Endothelial cell of umbilical vein (primary cell): ENCODE measurements at regions not wholly inside any gene's neighbourhood (a gene's known extent, or its start where the extent isn't known, plus 50 kb on each side); places are given as distances from the start of the nearest gene placed in this dataset.

Experiments used
- BruUV-seq: library from RNA; stranded (reverse); fragments of 400-500 nt; replicated peaks from 2 replicates; lab custom pipeline; 2021; lab: Mats Ljungman, UMichigan
- CTCF ChIA-PET: fragments of 300-600, 350-600 bp; sonication (Branson Sonifier 250); formaldehyde crosslinking; loops from one replicate; lab custom pipeline; 2021; ENCODE audit warnings: antibody characterized with exemption, inconsistent platforms; lab: Charles Lee
- POLR2A ChIA-PET: fragments of 300-600, 350-600 bp; sonication (Branson Sonifier 250); formaldehyde crosslinking; loops from one replicate; lab custom pipeline; 2021; ENCODE audit warnings: antibody characterized with exemption, inconsistent platforms; lab: Charles Lee
- DNase-seq: peaks from one replicate; pipeline ENCODE4 v3.0.0-alpha.2; 2011; ENCODE audit warnings: low read depth, low spot score
- FAIRE-seq: peaks from 2 replicates; lab custom pipeline; 2011; peaks lifted over from hg19 to GRCh38; lab: Jason Lieb, UNC
- H2AFZ ChIP-seq: 2 replicates; pipeline ENCODE4 v1.6.0; 2012; ENCODE audit warnings: low read depth, low read length, control low read depth, inconsistent platforms
- H3K27ac ChIP-seq: 2 replicates; pipeline ENCODE4 v1.5.1; 2011; ENCODE audit warnings: low read depth, mild to moderate bottlenecking, control low read depth, low read length, moderate library complexity; ENCODE audit not compliant: insufficient read depth
- H3K27me3 ChIP-seq, 2 experiments: 2 replicates each; pipeline versions ENCODE4 v1.6.0 to v1.6.1; 2011; ENCODE audit warnings: low read length in 2 of 2, mixed read lengths in 1 of 2; ENCODE audit not compliant: control insufficient read depth in 2 of 2, insufficient read depth in 2 of 2
- H3K36me3 ChIP-seq, 2 experiments: 2 replicates in 1 of 2; 3 replicates in 1 of 2; pipeline ENCODE4 v1.5.1; 2011; ENCODE audit warnings: low read length in 2 of 2, mild to moderate bottlenecking in 1 of 2, moderate library complexity in 1 of 2; ENCODE audit not compliant: control insufficient read depth in 2 of 2, insufficient read depth in 2 of 2; ENCODE audit errors: extremely low read depth in 1 of 2
- H3K4me1 ChIP-seq: 3 replicates; pipeline ENCODE4 v1.5.1; 2011; ENCODE audit warnings: mild to moderate bottlenecking, low read length; ENCODE audit not compliant: control insufficient read depth, insufficient read depth; ENCODE audit errors: extremely low read depth
- H3K4me2 ChIP-seq: 2 replicates; pipeline ENCODE4 v1.6.1; 2011; ENCODE audit warnings: low read length, control low read depth, mixed read lengths; ENCODE audit not compliant: insufficient read depth
- H3K4me3 ChIP-seq, 3 experiments: fragments of 200-600 bp in 1 of 3; sonication (generic), shearing (Covaris generic) in 1 of 3; replicated peaks in 1 of 3; 2 replicates each; pipeline ENCODE4 v1.5.1; 2011 to 2016; ENCODE audit warnings: control low read depth in 3 of 3, low read length in 3 of 3, mild to moderate bottlenecking in 2 of 3, inconsistent platforms in 1 of 3, low read depth in 1 of 3, moderate library complexity in 1 of 3; ENCODE audit not compliant: insufficient read depth in 1 of 3
- H3K79me2 ChIP-seq: 2 replicates; pipeline ENCODE4 v1.6.0; 2012; ENCODE audit warnings: low read length, inconsistent platforms; ENCODE audit not compliant: control insufficient read depth, insufficient read depth
- H3K9ac ChIP-seq: replicated peaks from 2 replicates; pipeline ENCODE3; 2011; ENCODE audit warnings: low read length, control low read depth; ENCODE audit not compliant: insufficient read depth; ENCODE audit errors: extremely low read depth
- H3K9me1 ChIP-seq: replicated peaks from 3 replicates; pipeline ENCODE4 v1.6.0; 2011; ENCODE audit warnings: mild to moderate bottlenecking, low read length; ENCODE audit not compliant: control insufficient read depth, insufficient read depth; ENCODE audit errors: extremely low read depth
- H3K9me3 ChIP-seq: replicated peaks from 2 replicates; pipeline ENCODE4 v1.5.1; 2012; ENCODE audit warnings: low read length, inconsistent platforms; ENCODE audit not compliant: control insufficient read depth, insufficient read depth
- H4K20me1 ChIP-seq: replicated peaks from 2 replicates; pipeline ENCODE3; 2011; ENCODE audit warnings: mild to moderate bottlenecking, low read length; ENCODE audit not compliant: control insufficient read depth, insufficient read depth; ENCODE audit errors: extremely low read depth
- EZH2 ChIP-seq: IDR thresholded peaks from 2 replicates; pipeline ENCODE4 v1.6.1; 2012; ENCODE audit warnings: borderline replicate concordance, low read depth, mild to moderate bottlenecking, moderate library complexity, low read length, inconsistent platforms; ENCODE audit not compliant: severe bottlenecking
- FOS ChIP-seq: IDR thresholded peaks from 2 replicates; pipeline ENCODE4 v1.6.1; 2011; ENCODE audit warnings: mild to moderate bottlenecking, low read length, moderate library complexity, borderline replicate concordance; ENCODE audit not compliant: insufficient read depth
- GATA2 ChIP-seq: IDR thresholded peaks from 2 replicates; pipeline ENCODE4 v1.7.0; 2011; ENCODE audit warnings: low read depth, mild to moderate bottlenecking, moderate library complexity, mixed read lengths, low read length; ENCODE audit not compliant: insufficient read length, insufficient read depth
- JUN ChIP-seq: IDR thresholded peaks from 2 replicates; pipeline ENCODE4 v1.6.1; 2011; ENCODE audit warnings: borderline replicate concordance, low read depth; ENCODE audit not compliant: insufficient read length, insufficient read depth
- MYC ChIP-seq: IDR thresholded peaks from one replicate; pipeline ENCODE4 v1.6.1; 2011; ENCODE audit warnings: mild to moderate bottlenecking, low read depth, low read length
- POLR2A ChIP-seq: IDR thresholded peaks from 2 replicates; pipeline ENCODE4 v1.6.1; 2012; ENCODE audit warnings: low read depth, mild to moderate bottlenecking, control low read depth, low read length
- POLR2AphosphoS5 ChIP-seq: IDR thresholded peaks from 2 replicates; pipeline ENCODE4 v1.6.1; 2012; ENCODE audit warnings: low read depth, mild to moderate bottlenecking, control low read depth, low read length, moderate library complexity; ENCODE audit not compliant: insufficient read depth
- dilution Hi-C: fragments of 300-500 bp; cut with MboI; formaldehyde crosslinking; loops from one replicate; pipeline ENCODE4 v1.15.0; 2019; ENCODE audit warnings: low sequenced_read_pairs; ENCODE audit not compliant: extremely low pct_ligation_motif_present
- intact Hi-C: fragments of 100-400 bp; cut with micrococcal nuclease; formaldehyde crosslinking; loops from one replicate; pipeline ENCODE4 v1.10.0; 2022
- TF ChIP-seq, protein P1 (sequence below): IDR thresholded peaks from 2 replicates; pipeline ENCODE4 v1.6.1; 2011; ENCODE audit not compliant: insufficient read depth, insufficient read length
- TF ChIP-seq, protein P2 (sequence below), 2 donors: IDR thresholded peaks; 1 replicate in 1 of 2; 2 replicates in 1 of 2; pipeline ENCODE4 v1.5.1; 2011; ENCODE audit warnings: low read length in 2 of 2, mild to moderate bottlenecking in 2 of 2, moderate library complexity in 2 of 2, control low read depth in 1 of 2, inconsistent platforms in 1 of 2, low read depth in 1 of 2; ENCODE audit not compliant: insufficient read depth in 1 of 2; ENCODE audit errors: extremely low read depth in 1 of 2

DNA sequence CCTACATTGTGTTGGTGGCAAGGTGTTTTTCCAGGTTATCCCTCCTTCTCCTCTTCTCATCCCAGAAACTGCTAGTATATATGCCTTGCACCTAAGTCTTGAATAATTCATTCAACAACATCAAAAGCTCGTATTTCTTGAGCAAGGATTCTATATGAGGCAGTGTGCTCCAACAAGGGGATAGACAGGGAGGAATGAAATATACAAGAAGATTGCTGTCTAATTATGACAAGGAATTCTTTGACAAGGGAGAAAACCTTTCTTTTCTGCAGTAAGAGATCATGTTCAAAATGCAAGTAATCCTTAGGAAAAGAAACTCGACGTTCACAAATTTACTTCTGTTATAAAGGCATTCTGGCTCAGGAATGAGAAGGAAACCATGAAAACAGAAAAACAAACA, 788.6 kb downstream of the TDRD15 start:
- intact Hi-C loops: no loop called here
- no peak for FAIRE-seq
- TF ChIP-seq, protein P1, sequence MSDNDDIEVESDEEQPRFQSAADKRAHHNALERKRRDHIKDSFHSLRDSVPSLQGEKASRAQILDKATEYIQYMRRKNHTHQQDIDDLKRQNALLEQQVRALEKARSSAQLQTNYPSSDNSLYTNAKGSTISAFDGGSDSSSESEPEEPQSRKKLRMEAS: no peak
- TF ChIP-seq, protein P2, sequence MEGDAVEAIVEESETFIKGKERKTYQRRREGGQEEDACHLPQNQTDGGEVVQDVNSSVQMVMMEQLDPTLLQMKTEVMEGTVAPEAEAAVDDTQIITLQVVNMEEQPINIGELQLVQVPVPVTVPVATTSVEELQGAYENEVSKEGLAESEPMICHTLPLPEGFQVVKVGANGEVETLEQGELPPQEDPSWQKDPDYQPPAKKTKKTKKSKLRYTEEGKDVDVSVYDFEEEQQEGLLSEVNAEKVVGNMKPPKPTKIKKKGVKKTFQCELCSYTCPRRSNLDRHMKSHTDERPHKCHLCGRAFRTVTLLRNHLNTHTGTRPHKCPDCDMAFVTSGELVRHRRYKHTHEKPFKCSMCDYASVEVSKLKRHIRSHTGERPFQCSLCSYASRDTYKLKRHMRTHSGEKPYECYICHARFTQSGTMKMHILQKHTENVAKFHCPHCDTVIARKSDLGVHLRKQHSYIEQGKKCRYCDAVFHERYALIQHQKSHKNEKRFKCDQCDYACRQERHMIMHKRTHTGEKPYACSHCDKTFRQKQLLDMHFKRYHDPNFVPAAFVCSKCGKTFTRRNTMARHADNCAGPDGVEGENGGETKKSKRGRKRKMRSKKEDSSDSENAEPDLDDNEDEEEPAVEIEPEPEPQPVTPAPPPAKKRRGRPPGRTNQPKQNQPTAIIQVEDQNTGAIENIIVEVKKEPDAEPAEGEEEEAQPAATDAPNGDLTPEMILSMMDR (IDR thresholded peaks at IDR 0.05; ENCODE audit: extremely low read depth in 1 of 2, insufficient read depth in 1 of 2, low read depth in 1 of 2, low read length in 2 of 2): no peak
- TF ChIP-seq POLR2A: no peak
- no peak for TF ChIP-seq EZH2
- no peak for TF ChIP-seq MYC
- no peak for TF ChIP-seq JUN

DNA sequence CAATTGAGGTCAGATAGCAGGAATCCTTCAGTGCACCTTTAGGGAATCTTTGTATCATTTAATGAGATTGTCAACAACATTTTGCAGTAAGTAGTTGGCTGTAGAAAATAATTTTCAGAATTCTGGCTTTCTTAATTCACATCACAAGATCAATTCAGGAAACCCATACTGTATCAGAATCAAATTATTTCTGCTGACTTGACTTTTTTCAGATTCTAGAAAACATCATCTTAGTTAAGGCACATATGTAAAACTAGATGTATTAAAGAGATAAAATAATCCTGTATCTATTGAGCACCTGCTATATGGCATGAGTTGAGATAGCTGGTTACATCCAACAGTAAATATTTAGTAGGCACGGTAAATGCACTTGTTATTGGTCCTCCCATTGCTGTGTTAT, 791.4 kb downstream of the TDRD15 start:
- H4K20me1 ChIP-seq: no peaks in the 10 kb centered on the region
- BruUV-seq: no TSS peak
- FAIRE-seq (no peak), DNase-seq (no peak)
- no peaks in the 10 kb centered on the region for H3K9me1 ChIP-seq
- TF ChIP-seq, protein P1: no peak
- no peak for TF ChIP-seq POLR2AphosphoS5
- TF ChIP-seq FOS: no peak
- no peak for TF ChIP-seq GATA2
- TF ChIP-seq POLR2A: no peak
- TF ChIP-seq, protein P2 (IDR thresholded peaks at IDR 0.05; ENCODE audit: extremely low read depth in 1 of 2, insufficient read depth in 1 of 2, low read depth in 1 of 2, low read length in 2 of 2): no peak
- TF ChIP-seq JUN: no peak
- TF ChIP-seq EZH2: no peak
- TF ChIP-seq MYC: no peak
- no peak overlapping the region for H3K4me3 ChIP-seq
- POLR2A ChIA-PET: no interaction called here
- intact Hi-C loops: no loop called here
- no peaks in the 10 kb centered on the region for H3K79me2 ChIP-seq
- H3K27ac ChIP-seq: no peak overlapping the region
- H3K27me3 ChIP-seq: no peaks in the 10 kb centered on the region
- H2AFZ ChIP-seq: no peak overlapping the region
- H3K4me1 ChIP-seq: no peaks in the 10 kb centered on the region
- no peaks in the 10 kb centered on the region for H3K36me3 ChIP-seq
- CTCF ChIA-PET: no interaction called here
- no peak overlapping the region for H3K9ac ChIP-seq
- H3K4me2 ChIP-seq: no peak overlapping the region
- dilution Hi-C loops: no loop called here
- H3K9me3 ChIP-seq: no peaks in the 10 kb centered on the region

More for the DNA sequence above, 788.6 kb downstream of the TDRD15 start:
- Histone ChIP-seq H3K9me3 (no peaks in the 10 kb centered on the region), H2AFZ (no peak overlapping the region), H3K4me3 (no peak overlapping the region), H3K4me1 (no peaks in the 10 kb centered on the region), H3K79me2 (no peaks in the 10 kb centered on the region), H3K27ac (no peak overlapping the region), H3K36me3 (no peaks in the 10 kb centered on the region), H3K27me3 (no peaks in the 10 kb centered on the region), H3K9ac (no peak overlapping the region), H3K9me1 (no peaks in the 10 kb centered on the region), H3K4me2 (no peak overlapping the region), H4K20me1 (no peaks in the 10 kb centered on the region)
- CTCF ChIA-PET: no interaction called here
- no TSS peak for BruUV-seq
- DNase-seq: no peak
- POLR2A ChIA-PET: no interaction called here
- dilution Hi-C loops: no loop called here
